ENCODE measurements at regions not wholly inside any gene's neighbourhood (a gene's known extent, or its start where the extent isn't known, plus 50 kb on each side); places are given as distances from the start of the nearest gene placed in this dataset.

DNA sequence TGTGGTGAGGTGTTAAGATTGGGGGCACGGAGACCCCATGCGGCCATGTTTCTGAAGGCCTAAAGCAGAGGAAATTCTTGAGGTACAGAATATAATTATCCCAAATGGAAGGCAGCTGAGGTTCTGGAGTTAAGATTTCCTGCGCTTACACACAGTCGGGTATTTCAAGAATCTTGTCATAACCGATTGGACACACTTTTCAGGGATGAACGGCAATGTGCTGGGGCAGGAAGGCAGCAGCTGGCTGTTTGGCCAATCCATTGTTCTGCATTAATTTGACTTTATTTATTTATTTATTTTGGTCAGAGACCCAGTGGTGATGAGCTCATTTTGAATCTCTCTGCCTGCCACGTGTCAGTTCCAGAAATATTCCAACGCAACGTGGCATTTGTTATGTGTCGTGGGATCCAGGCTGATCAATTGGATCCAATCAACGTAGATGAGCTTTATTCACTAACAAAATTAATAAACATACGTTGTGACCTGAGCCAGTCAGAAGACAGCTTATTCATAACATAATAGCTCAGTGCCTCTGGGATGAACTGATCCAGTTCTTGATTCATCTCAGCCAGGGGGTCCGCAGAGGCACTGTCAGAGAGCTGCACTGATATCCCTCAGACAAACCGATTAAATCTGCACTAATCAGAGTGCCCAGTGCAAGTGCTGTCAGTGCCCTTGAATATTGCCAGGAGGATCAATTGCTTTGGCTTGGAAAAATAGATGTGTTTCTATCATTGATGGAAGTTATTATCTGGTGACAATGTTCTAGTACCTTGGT is 181.0 kb downstream of the KTN1 start:
- no peak overlapping the region for H3K4me2 ChIP-seq (ENCODE audit: insufficient read depth, low read length)
- no peak overlapping the region for H3K9ac ChIP-seq (ENCODE audit: low read depth, low read length)
- H3K4me1 ChIP-seq (ENCODE audit: insufficient read depth, low read length) = peaks cover 6% of the 10 kb centered on the region
- TF ChIP-seq, protein P1, sequence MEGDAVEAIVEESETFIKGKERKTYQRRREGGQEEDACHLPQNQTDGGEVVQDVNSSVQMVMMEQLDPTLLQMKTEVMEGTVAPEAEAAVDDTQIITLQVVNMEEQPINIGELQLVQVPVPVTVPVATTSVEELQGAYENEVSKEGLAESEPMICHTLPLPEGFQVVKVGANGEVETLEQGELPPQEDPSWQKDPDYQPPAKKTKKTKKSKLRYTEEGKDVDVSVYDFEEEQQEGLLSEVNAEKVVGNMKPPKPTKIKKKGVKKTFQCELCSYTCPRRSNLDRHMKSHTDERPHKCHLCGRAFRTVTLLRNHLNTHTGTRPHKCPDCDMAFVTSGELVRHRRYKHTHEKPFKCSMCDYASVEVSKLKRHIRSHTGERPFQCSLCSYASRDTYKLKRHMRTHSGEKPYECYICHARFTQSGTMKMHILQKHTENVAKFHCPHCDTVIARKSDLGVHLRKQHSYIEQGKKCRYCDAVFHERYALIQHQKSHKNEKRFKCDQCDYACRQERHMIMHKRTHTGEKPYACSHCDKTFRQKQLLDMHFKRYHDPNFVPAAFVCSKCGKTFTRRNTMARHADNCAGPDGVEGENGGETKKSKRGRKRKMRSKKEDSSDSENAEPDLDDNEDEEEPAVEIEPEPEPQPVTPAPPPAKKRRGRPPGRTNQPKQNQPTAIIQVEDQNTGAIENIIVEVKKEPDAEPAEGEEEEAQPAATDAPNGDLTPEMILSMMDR (IDR thresholded peaks at IDR 0.05; ENCODE audit: borderline replicate concordance, extremely low read depth, low read length, poor library complexity, severe bottlenecking) = no peak
- TF ChIP-seq EZH2 (IDR thresholded peaks at IDR 0.05; ENCODE audit: borderline replicate concordance, low read depth, low read length, severe bottlenecking) = no peak
- H2AFZ ChIP-seq (ENCODE audit: low read depth, low read length) = no peak overlapping the region
- DNase-seq (no peak), ATAC-seq (ENCODE audit: insufficient read depth, low read depth) (no peak)
- H3K9me3 ChIP-seq (ENCODE audit: insufficient read depth, low read length, severe bottlenecking) = no peaks in the 10 kb centered on the region
- H3K36me3 ChIP-seq (ENCODE audit: insufficient read depth, low read length) = no peaks in the 10 kb centered on the region
- H4K20me1 ChIP-seq (ENCODE audit: insufficient read depth, low read length) = no peaks in the 10 kb centered on the region
- no peak overlapping the region for H3K27ac ChIP-seq (ENCODE audit: low read length)
- H3K4me3 ChIP-seq (ENCODE audit: low read depth in 1 of 2, low read length in 2 of 2) = no peak overlapping the region
- no peaks in the 10 kb centered on the region for H3K27me3 ChIP-seq (ENCODE audit: insufficient read depth, low read length, poor library complexity)
- no peaks in the 10 kb centered on the region for H3K79me2 ChIP-seq (ENCODE audit: insufficient read depth, low read length)

DNA sequence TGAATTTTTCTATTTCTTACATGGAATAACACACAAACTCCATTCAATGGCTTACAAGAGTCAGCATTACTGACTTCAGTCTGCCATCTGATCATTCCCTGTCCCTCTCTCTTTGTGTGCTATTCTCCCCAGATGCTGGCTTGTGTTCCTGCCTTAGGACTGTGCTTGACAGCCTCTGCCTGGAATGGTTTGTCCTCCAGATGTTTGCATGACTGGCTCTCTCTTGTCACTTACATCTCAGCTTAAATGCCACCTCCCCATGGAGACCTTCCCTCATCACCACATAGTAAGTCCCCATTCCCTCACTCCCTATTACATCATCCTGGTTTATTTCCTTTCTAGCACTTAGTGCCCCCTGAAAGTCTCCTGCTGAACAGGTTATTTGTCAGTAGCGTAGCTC is 181.6 kb downstream of the KTN1 start:
- H3K4me3 ChIP-seq (ENCODE audit: low read depth in 1 of 2, low read length in 2 of 2) = no peak overlapping the region
- H3K9ac ChIP-seq (ENCODE audit: low read depth, low read length) = no peak overlapping the region

DNA sequence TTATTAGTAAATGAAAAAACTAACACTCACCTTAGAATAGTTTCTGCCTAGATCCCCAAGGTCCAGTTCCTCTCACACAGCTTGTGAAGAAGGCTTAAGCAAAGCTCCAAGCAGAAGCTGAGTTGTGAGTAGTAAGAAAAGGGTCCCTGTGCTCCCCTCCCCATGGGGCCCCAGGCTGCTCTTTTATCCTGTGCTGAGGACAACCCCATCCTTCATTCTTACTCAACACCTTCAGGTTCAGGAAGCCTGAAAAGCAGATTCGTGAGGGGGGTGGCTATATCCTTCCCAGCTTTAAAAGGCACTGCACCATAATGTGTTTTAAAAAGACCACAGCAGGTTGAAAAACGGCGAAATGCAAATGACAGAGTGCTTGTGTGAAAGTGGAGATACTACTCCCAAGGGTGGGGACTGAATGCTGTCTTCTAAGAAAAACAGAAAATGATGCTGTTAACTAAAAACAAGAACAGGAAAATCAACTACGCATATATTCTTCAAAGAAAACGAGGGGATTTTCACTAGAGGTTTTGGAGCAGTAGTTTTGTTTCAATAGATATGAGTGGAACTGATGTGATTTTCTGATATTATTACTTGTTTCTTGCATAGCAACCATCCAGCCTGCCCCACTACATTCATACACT is 182.7 kb downstream of the KTN1 start:
- H3K27me3 ChIP-seq (ENCODE audit: insufficient read depth, low read length, poor library complexity) = no peaks in the 10 kb centered on the region
- H2AFZ ChIP-seq (ENCODE audit: low read depth, low read length) = no peak overlapping the region
- no peak overlapping the region for H3K27ac ChIP-seq (ENCODE audit: low read length)
- no peaks in the 10 kb centered on the region for H3K4me1 ChIP-seq (ENCODE audit: insufficient read depth, low read length)
- no peaks in the 10 kb centered on the region for H3K79me2 ChIP-seq (ENCODE audit: insufficient read depth, low read length)
- H3K4me3 ChIP-seq (ENCODE audit: low read depth in 1 of 2, low read length in 2 of 2) = no peak overlapping the region
- H3K9me3 ChIP-seq (ENCODE audit: insufficient read depth, low read length, severe bottlenecking) = no peaks in the 10 kb centered on the region
- no peak for DNase-seq
- H3K36me3 ChIP-seq (ENCODE audit: insufficient read depth, low read length) = no peaks in the 10 kb centered on the region
- H4K20me1 ChIP-seq (ENCODE audit: insufficient read depth, low read length) = no peaks in the 10 kb centered on the region
- TF ChIP-seq EZH2 (IDR thresholded peaks at IDR 0.05; ENCODE audit: borderline replicate concordance, low read depth, low read length, severe bottlenecking) = no peak
- TF ChIP-seq, protein P1 (IDR thresholded peaks at IDR 0.05; ENCODE audit: borderline replicate concordance, extremely low read depth, low read length, poor library complexity, severe bottlenecking) = no peak
- H3K9ac ChIP-seq (ENCODE audit: low read depth, low read length) = no peak overlapping the region
- ATAC-seq (ENCODE audit: insufficient read depth, low read depth) = no peak; the same call in 2 of the 3 replicates
- H3K4me2 ChIP-seq (ENCODE audit: insufficient read depth, low read length) = no peak overlapping the region

More for the DNA sequence above, 181.6 kb downstream of the KTN1 start:
- Histone ChIP-seq H3K27ac (ENCODE audit: low read length) (no peak overlapping the region), H3K4me1 (ENCODE audit: insufficient read depth, low read length) (no peaks in the 10 kb centered on the region), H3K36me3 (ENCODE audit: insufficient read depth, low read length) (no peaks in the 10 kb centered on the region), H3K9me3 (ENCODE audit: insufficient read depth, low read length, severe bottlenecking) (no peaks in the 10 kb centered on the region), H3K79me2 (ENCODE audit: insufficient read depth, low read length) (no peaks in the 10 kb centered on the region), H2AFZ (ENCODE audit: low read depth, low read length) (no peak overlapping the region), H3K27me3 (ENCODE audit: insufficient read depth, low read length, poor library complexity) (no peaks in the 10 kb centered on the region), H3K4me2 (ENCODE audit: insufficient read depth, low read length) (no peak overlapping the region), H4K20me1 (ENCODE audit: insufficient read depth, low read length) (no peaks in the 10 kb centered on the region)
- TF ChIP-seq EZH2 (IDR thresholded peaks at IDR 0.05; ENCODE audit: borderline replicate concordance, low read depth, low read length, severe bottlenecking) = no peak
- TF ChIP-seq, protein P1 (IDR thresholded peaks at IDR 0.05; ENCODE audit: borderline replicate concordance, extremely low read depth, low read length, poor library complexity, severe bottlenecking) = no peak
- ATAC-seq (ENCODE audit: insufficient read depth, low read depth) = no peak
- DNase-seq = no peak

All from DND-41 (cell line).